ENCODE measurements at regions not wholly inside any gene's neighbourhood (a gene's known extent, or its start where the extent isn't known, plus 50 kb on each side); places are given as distances from the start of the nearest gene placed in this dataset.

- DNase-seq (ENCODE audit: low spot score in 2 of 2) (no peak), ATAC-seq (ENCODE audit: low read depth) (no peak)
- Mint-ChIP-seq H3K36me3 (no peaks in the 10 kb centered on the region), H3K27me3 (peaks cover 3% of the 10 kb centered on the region), H3K9me3 (peaks cover 5% of the 10 kb centered on the region), H3K4me1 (peaks cover 12% of the 10 kb centered on the region), H3K27ac (no peak overlapping the region), H3K4me3 (no peak overlapping the region)
Observed at GRCh38 chr13:34258646-34259386, 440.9 kb downstream of the RFC3 start.

DNA sequence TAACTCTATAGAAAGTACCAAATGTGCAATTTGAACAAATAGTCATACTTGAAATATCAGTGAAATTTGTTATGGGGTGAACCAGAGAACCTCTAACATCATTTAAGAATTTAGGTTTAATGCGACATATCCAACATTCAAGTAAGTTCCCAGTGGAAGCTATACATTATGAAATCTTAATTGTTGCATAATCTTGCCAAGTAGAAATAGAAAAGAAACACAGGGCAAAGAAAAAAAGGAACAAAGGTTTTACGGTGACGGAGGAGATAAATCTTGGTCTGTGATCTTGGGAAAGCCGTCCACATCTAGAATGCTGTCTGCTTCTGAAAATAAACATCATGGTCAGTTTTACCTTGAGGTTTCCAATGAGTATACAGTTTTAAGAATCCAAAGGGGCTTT, 445.7 kb downstream of the RFC3 start:
- Mint-ChIP-seq H3K9me3 (peaks cover 2% of the 10 kb centered on the region), H3K27me3 (no peaks in the 10 kb centered on the region), H3K27ac (no peak overlapping the region), H3K4me3 (no peak overlapping the region), H3K36me3 (no peaks in the 10 kb centered on the region), H3K4me1 (peaks cover 2% of the 10 kb centered on the region)
- DNase-seq (ENCODE audit: low spot score in 2 of 2) (no peak), ATAC-seq (ENCODE audit: low read depth) (no peak)

GRCh38 chr13:34265046-34265679, 447.2 kb downstream of the RFC3 start:
- no peak overlapping the region for H3K27ac Mint-ChIP-seq
- no peaks in the 10 kb centered on the region for H3K36me3 Mint-ChIP-seq
- no peak overlapping the region for H3K4me3 Mint-ChIP-seq
- H3K27me3 Mint-ChIP-seq = no peaks in the 10 kb centered on the region
- DNase-seq (ENCODE audit: low spot score in 2 of 2) (no peak), ATAC-seq (ENCODE audit: low read depth) (no peak)
- no peaks in the 10 kb centered on the region for H3K4me1 Mint-ChIP-seq
- peaks cover 2% of the 10 kb centered on the region for H3K9me3 Mint-ChIP-seq

DNA sequence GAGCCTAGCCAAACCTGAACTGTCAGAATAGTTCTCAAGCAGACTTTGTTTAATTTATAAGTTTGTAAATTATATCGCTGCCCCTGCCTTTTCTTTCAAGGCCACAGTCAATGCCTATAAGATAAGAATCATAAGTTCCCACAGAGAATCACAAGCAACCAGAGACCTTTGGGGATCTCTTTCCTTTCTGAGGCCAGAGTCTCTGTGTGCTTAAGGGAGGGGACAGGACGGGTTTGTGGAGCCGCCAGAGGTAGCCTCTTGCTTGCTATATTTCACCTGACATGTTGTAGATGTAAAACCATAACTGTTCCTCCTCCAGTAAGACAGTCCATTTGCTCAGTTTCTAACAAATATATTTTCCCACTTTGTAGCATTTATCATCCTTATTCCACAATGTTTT, 458.8 kb downstream of the RFC3 start:
- ATAC-seq (ENCODE audit: low read depth) (no peak), DNase-seq (ENCODE audit: low spot score in 2 of 2) (no peak)
- Mint-ChIP-seq H3K27me3 (no peaks in the 10 kb centered on the region), H3K9me3 (peaks cover 6% of the 10 kb centered on the region), H3K4me1 (no peaks in the 10 kb centered on the region), H3K27ac (no peak overlapping the region), H3K4me3 (no peak overlapping the region), H3K36me3 (no peaks in the 10 kb centered on the region)

DNA sequence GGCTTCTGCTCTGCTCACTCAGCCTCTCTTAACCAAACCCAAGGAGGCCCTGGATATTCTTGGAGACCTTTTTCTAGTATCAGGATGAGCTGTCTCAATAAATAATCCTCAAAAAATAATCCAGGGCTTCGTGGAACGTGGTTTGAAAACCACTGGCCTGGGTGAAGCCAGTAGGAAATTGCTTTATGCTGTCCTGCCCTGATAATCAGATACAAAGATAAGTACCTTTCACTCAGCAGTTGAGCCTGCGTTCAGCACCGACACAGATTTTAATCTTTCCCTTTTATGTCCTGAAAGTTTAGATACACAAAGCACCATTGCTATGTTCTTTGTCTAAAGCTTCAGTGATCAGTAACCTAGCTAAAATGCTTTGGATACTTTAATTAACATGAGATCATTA, 460.0 kb downstream of the RFC3 start:
- Mint-ChIP-seq H3K4me1 (no peaks in the 10 kb centered on the region), H3K27me3 (no peaks in the 10 kb centered on the region), H3K9me3 (peaks cover 7% of the 10 kb centered on the region), H3K36me3 (no peaks in the 10 kb centered on the region), H3K27ac (no peak overlapping the region), H3K4me3 (no peak overlapping the region)
- ATAC-seq (ENCODE audit: low read depth) (no peak), DNase-seq (ENCODE audit: low spot score in 2 of 2) (no peak)

- no peak for ATAC-seq (ENCODE audit: low read depth)
- no peak overlapping the region for H3K4me3 Mint-ChIP-seq
- H3K27ac Mint-ChIP-seq = no peak overlapping the region
- H3K9me3 Mint-ChIP-seq = peaks cover 7% of the 10 kb centered on the region
- no peaks in the 10 kb centered on the region for H3K36me3 Mint-ChIP-seq
- no peak for DNase-seq (ENCODE audit: low spot score in 2 of 2)
- H3K27me3 Mint-ChIP-seq = no peaks in the 10 kb centered on the region
- no peaks in the 10 kb centered on the region for H3K4me1 Mint-ChIP-seq
Observed at GRCh38 chr13:34278780-34279179, 460.8 kb downstream of the RFC3 start.

- Mint-ChIP-seq H3K27ac (no peak overlapping the region), H3K9me3 (no peaks in the 10 kb centered on the region), H3K27me3 (no peaks in the 10 kb centered on the region), H3K4me1 (no peaks in the 10 kb centered on the region), H3K36me3 (no peaks in the 10 kb centered on the region), H3K4me3 (no peak overlapping the region)
- DNase-seq (ENCODE audit: low spot score in 2 of 2) (no peak), ATAC-seq (ENCODE audit: low read depth) (no peak)
Observed at GRCh38 chr13:34290661-34291060, 472.7 kb downstream of the RFC3 start.

GRCh38 chr13:34294483-34295129, 476.7 kb downstream of the RFC3 start:
- H3K4me3 Mint-ChIP-seq = no peak overlapping the region

GRCh38 chr13:34300559-34300958, 482.6 kb downstream of the RFC3 start:
- ATAC-seq (ENCODE audit: low read depth) = no peak
- H3K36me3 Mint-ChIP-seq = no peaks in the 10 kb centered on the region
- no peak overlapping the region for H3K4me3 Mint-ChIP-seq
- H3K9me3 Mint-ChIP-seq = peaks cover 8% of the 10 kb centered on the region
- H3K27me3 Mint-ChIP-seq = no peaks in the 10 kb centered on the region
- H3K27ac Mint-ChIP-seq = no peak overlapping the region
- H3K4me1 Mint-ChIP-seq = no peaks in the 10 kb centered on the region
- DNase-seq (ENCODE audit: low spot score in 2 of 2) = no peak

More at GRCh38 chr13:34294483-34295129, 476.7 kb downstream of the RFC3 start:
- ATAC-seq (ENCODE audit: low read depth) (no peak), DNase-seq (ENCODE audit: low spot score in 2 of 2) (no peak)
- no peaks in the 10 kb centered on the region for H3K36me3 Mint-ChIP-seq
- no peaks in the 10 kb centered on the region for H3K9me3 Mint-ChIP-seq
- no peaks in the 10 kb centered on the region for H3K27me3 Mint-ChIP-seq
- no peak overlapping the region for H3K27ac Mint-ChIP-seq
- H3K4me1 Mint-ChIP-seq = no peaks in the 10 kb centered on the region

GRCh38 chr13:34302596-34302995, 484.6 kb downstream of the RFC3 start:
- no peaks in the 10 kb centered on the region for H3K36me3 Mint-ChIP-seq
- H3K27me3 Mint-ChIP-seq = no peaks in the 10 kb centered on the region
- no peak for ATAC-seq (ENCODE audit: low read depth)
- no peak overlapping the region for H3K27ac Mint-ChIP-seq
- no peaks in the 10 kb centered on the region for H3K4me1 Mint-ChIP-seq
- no peak overlapping the region for H3K4me3 Mint-ChIP-seq
- no peak for DNase-seq (ENCODE audit: low spot score in 2 of 2)
- H3K9me3 Mint-ChIP-seq = peaks cover 8% of the 10 kb centered on the region

- Mint-ChIP-seq H3K36me3 (no peaks in the 10 kb centered on the region), H3K27me3 (no peaks in the 10 kb centered on the region), H3K4me3 (no peak overlapping the region), H3K4me1 (no peaks in the 10 kb centered on the region), H3K9me3 (peaks cover 8% of the 10 kb centered on the region), H3K27ac (no peak overlapping the region)
- ATAC-seq (ENCODE audit: low read depth) (no peak), DNase-seq (ENCODE audit: low spot score in 2 of 2) (no peak)
Observed at GRCh38 chr13:34303346-34303745, 485.4 kb downstream of the RFC3 start.

- peaks cover 8% of the 10 kb centered on the region for H3K9me3 Mint-ChIP-seq
- H3K4me1 Mint-ChIP-seq = no peaks in the 10 kb centered on the region
- no peaks in the 10 kb centered on the region for H3K27me3 Mint-ChIP-seq
- ATAC-seq (ENCODE audit: low read depth) = no peak
- H3K27ac Mint-ChIP-seq = no peak overlapping the region
- H3K36me3 Mint-ChIP-seq = no peaks in the 10 kb centered on the region
- no peak overlapping the region for H3K4me3 Mint-ChIP-seq
- DNase-seq (ENCODE audit: low spot score in 2 of 2) = no peak
Observed at GRCh38 chr13:34307607-34308006, 489.7 kb downstream of the RFC3 start.

DNA sequence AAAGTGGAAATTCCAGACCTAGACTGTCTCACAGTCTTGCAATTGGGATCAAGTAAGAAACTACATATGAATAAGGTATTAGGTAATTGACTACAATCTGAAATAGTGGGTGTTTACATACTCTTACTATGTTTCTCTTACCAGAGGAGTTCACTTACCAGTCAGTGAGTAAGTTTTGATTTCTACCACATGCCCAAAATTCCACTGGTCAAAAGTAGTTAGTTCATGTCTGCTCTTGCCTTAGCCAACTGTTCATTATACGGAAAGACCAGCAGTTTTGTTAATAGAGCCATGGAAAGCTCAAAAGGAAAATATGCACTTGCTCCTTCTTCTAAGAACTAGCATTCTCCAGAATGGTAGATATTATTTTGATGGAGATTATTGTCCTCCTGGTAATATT, 490.8 kb downstream of the RFC3 start:
- ATAC-seq (ENCODE audit: low read depth) = no peak

GRCh38 chr13:34310539-34310938, 492.6 kb downstream of the RFC3 start:
- Mint-ChIP-seq H3K36me3 (no peaks in the 10 kb centered on the region), H3K27me3 (no peaks in the 10 kb centered on the region), H3K27ac (no peak overlapping the region), H3K4me1 (no peaks in the 10 kb centered on the region), H3K4me3 (no peak overlapping the region), H3K9me3 (no peaks in the 10 kb centered on the region)
- ATAC-seq (ENCODE audit: low read depth) (no peak), DNase-seq (ENCODE audit: low spot score in 2 of 2) (no peak)

More for the DNA sequence above, 490.8 kb downstream of the RFC3 start:
- no peaks in the 10 kb centered on the region for H3K36me3 Mint-ChIP-seq
- H3K4me1 Mint-ChIP-seq = no peaks in the 10 kb centered on the region
- no peak overlapping the region for H3K4me3 Mint-ChIP-seq
- no peak overlapping the region for H3K27ac Mint-ChIP-seq
- DNase-seq (ENCODE audit: low spot score in 2 of 2) = no peak
- H3K27me3 Mint-ChIP-seq = no peaks in the 10 kb centered on the region
- H3K9me3 Mint-ChIP-seq = peaks cover 7% of the 10 kb centered on the region

All from memory B cell (primary cell).